Endometrial microvascular endothelial cells (primary cell): ENCODE measurements at regions not wholly inside any gene's neighbourhood (a gene's known extent, or its start where the extent isn't known, plus 50 kb on each side); places are given as distances from the start of the nearest gene placed in this dataset.

Source experiments
- in situ Hi-C: cut with HindIII; loops from 2 replicates; pipeline ENCODE4 v1.10.0; 2017; ENCODE audit warnings: low sequenced_read_pairs, low pct_unique_long_range_greater_than_20kb; ENCODE audit errors: inconsistent ontology term

- in situ Hi-C loops = no loop called here
Measured at GRCh38 chr2:236705295-236706105, 135.9 kb downstream of the ACKR3 start.

- in situ Hi-C loops = no loop called here
Measured at GRCh38 chr2:236706288-236706687, 136.7 kb downstream of the ACKR3 start.

GRCh38 chr2:236706803-236707202 lies 137.2 kb downstream of the ACKR3 start:
- in situ Hi-C loops = no loop called here

GRCh38 chr2:236711440-236711839 lies 141.8 kb downstream of the ACKR3 start:
- in situ Hi-C loops = no loop called here

GRCh38 chr2:236712304-236712703 lies 142.7 kb downstream of the ACKR3 start:
- in situ Hi-C loops = no loop called here

- in situ Hi-C loops = no loop called here
Measured at GRCh38 chr2:236712961-236713673, 143.5 kb downstream of the ACKR3 start.

GRCh38 chr2:236714080-236714479 lies 144.5 kb downstream of the ACKR3 start:
- in situ Hi-C loops = no loop called here

GRCh38 chr2:236715077-236715476 lies 145.5 kb downstream of the ACKR3 start:
- in situ Hi-C loops = no loop called here

- in situ Hi-C loops = no loop called here
Measured at GRCh38 chr2:236715491-236715961, 145.9 kb downstream of the ACKR3 start.

GRCh38 chr2:236717120-236717519 lies 147.5 kb downstream of the ACKR3 start:
- in situ Hi-C loops = no loop called here

GRCh38 chr2:236717729-236718128 lies 148.1 kb downstream of the ACKR3 start:
- in situ Hi-C loops = no loop called here

- in situ Hi-C loops = no loop called here
Measured at GRCh38 chr2:236718207-236718992, 148.8 kb downstream of the ACKR3 start.

- in situ Hi-C loops = no loop called here
Measured at GRCh38 chr2:236719192-236719635, 149.6 kb downstream of the ACKR3 start.

GRCh38 chr2:236720974-236721540 lies 151.4 kb downstream of the ACKR3 start:
- in situ Hi-C loops = no loop called here

- in situ Hi-C loops = no loop called here
Measured at GRCh38 chr2:236724200-236724599, 154.6 kb downstream of the ACKR3 start.

- in situ Hi-C loops = no loop called here
Measured at GRCh38 chr2:236726701-236727450, 157.3 kb downstream of the ACKR3 start.

GRCh38 chr2:236728916-236729670 lies 159.5 kb downstream of the ACKR3 start:
- in situ Hi-C loops = no loop called here

- in situ Hi-C loops = no loop called here
Measured at GRCh38 chr2:236730393-236730792, 160.8 kb downstream of the ACKR3 start.
